ENCODE measurements at regions not wholly inside any gene's neighbourhood (a gene's known extent, or its start where the extent isn't known, plus 50 kb on each side); places are given as distances from the start of the nearest gene placed in this dataset.
"Not testable (repeated sequence)": the region's sequence is repeated elsewhere in the genome, so short reads cannot be mapped to it uniquely, and the experiment has no call there.

DNA sequence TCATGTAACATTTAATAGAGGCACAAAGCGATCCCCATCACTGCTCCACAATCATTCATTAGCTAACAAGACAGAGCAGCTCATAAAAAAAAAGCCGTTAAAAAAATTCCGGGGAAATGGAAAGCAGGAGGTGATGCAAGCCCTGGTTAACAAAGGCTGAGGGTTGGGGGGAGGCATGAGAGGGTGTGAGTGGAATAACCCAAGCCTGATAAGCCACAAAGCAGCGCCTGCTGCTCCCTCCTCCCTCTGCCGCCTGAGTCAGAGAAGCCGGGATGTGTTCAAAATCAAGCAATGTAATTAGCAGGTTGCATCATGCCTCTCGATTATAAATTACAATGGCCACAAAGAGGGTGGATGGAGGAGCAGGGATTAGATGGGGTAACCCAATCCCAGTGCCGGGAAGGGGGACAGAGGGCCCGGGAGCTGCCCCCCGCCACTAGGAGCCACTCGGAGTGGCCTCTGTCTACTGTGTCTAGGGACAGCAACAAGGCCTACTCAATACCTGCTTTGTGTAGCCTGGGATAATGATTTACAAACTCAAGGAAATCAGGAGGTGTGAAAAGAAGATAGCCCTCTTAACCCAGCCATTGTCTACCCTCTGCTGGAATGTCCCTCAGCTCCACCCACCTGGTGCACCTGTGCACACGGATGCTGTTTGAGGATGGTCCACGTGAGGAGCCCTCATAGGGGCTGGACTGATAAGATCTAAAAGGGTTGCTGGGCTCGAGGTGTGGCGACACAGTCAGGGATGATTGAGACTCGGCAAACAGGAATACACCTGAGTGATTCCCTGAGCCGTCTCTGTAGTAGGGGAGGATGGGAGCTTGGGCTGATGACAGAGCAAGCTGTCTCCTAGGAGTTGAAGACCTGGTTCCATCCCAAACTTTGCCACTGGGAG, 156.9 kb downstream of the VEGFA start:
- in situ Hi-C loops (cut with MboI; ENCODE audit: low sequenced_read_pairs), result no loop called here

DNA sequence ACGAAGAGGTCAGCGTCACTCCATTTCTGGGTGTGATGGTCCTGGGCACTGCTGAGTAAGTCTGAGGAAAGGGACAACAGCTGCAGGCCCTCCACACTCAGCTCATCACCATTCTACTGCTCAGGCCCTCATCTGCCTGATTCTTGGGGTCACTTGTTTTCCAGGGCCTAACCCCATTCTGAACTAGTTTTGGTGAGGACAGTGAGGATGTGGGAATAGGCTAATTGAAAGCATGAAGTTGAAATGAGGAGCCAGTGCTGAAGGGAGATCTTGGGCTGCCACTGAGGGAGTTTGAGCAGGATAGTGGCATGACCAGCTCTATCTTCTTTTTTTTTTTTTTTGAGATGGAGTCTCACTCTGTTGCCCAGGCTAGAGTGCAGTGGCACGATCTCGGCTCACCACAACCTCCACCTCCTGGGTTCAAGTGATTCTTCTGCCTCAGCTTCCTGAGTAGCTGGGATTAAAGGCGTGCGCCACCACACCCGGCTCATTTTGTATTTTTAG, 155.7 kb downstream of the VEGFA start:
- in situ Hi-C loops (cut with MboI; ENCODE audit: low sequenced_read_pairs), result not testable (repeated sequence)

- in situ Hi-C loops (cut with MboI; ENCODE audit: low sequenced_read_pairs), result no loop called here
These were observed 154.3 kb downstream of the VEGFA start for GRCh38 chr6:43924222-43924702.

DNA sequence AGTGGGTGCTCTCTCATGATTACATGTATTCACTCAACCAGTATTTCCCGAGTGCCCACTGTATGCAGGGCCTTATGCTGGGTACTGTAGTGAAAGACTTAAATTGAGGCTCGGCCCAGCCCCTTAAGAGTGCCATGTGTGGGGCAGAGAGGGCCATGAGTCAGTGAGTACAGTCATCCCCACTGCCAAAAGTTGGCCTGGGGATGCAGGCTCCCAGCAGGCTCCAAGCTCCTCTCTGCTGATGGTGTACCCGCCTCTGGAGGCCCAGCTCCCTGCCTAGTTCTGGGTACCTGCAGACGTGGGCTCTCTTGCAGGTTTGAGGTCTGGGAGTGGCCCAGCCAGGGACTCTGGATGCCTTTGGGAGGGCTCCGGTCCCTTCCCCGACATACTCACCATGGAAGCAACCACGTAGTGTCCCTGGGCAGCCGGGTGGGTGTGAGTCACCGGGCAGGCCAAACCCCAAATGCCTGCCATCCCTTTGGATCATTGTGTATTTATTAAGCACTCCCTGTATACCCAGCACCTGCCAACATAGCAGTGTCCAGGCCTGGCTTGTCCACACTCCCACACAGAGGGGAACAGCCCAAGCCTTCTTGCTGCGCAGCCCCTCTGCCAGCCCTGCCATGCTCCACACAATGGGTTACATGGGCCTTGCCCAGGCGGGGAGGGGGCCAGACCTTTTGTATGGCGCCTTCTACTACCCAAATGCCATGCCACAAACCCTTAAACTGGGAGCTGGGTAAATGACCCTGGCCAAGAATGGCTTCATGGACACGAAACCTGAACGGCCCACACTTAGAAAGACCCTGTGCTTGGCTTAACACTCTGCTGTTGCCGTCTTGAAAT, 153.6 kb downstream of the VEGFA start:
- in situ Hi-C loops (cut with MboI; ENCODE audit: low sequenced_read_pairs), result no loop called here

DNA sequence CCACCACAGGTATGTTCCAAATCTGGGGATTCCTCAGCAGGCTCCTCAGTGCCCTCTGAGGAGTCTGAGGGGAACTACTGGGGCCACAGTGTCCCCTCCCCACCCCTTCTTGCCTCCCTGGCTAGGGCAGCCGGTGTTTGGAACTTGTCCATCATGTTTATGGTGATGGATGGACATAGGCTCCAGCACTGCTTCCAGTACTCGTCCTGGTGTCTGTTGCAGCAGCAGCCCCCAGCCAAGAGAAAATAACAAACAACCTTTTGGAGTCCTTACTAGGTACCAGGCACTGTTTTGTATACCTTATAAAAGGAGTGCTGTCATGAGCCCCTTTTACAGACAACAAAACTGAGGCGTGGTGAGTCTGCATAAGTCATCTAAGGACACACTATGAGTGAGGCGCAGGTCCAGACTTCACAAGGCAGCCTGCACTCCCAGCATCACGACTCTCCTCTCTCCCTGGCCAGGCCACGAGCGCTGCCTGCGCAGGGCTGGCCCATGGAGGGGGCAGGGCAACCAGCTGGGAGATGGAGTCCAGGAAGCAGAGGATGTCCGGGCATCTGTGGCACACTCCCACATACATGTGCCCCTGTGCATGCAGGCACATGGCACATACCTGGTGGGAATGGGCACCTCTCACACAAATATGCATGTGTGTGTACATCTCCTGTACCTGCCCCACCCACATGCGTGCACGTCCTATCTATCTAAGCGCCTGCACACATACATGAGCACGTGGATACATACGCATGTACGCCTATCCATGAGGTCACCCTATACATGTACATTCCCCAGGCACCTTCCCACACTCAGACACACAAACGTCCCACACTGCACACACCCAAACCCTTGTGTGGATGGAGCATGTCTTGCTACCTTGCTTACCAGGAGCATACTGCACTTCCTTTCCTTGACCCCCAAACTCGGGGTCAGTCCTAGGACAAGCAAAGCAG, 152.7 kb downstream of the VEGFA start:
- in situ Hi-C loops (cut with MboI; ENCODE audit: low sequenced_read_pairs), result no loop called here

DNA sequence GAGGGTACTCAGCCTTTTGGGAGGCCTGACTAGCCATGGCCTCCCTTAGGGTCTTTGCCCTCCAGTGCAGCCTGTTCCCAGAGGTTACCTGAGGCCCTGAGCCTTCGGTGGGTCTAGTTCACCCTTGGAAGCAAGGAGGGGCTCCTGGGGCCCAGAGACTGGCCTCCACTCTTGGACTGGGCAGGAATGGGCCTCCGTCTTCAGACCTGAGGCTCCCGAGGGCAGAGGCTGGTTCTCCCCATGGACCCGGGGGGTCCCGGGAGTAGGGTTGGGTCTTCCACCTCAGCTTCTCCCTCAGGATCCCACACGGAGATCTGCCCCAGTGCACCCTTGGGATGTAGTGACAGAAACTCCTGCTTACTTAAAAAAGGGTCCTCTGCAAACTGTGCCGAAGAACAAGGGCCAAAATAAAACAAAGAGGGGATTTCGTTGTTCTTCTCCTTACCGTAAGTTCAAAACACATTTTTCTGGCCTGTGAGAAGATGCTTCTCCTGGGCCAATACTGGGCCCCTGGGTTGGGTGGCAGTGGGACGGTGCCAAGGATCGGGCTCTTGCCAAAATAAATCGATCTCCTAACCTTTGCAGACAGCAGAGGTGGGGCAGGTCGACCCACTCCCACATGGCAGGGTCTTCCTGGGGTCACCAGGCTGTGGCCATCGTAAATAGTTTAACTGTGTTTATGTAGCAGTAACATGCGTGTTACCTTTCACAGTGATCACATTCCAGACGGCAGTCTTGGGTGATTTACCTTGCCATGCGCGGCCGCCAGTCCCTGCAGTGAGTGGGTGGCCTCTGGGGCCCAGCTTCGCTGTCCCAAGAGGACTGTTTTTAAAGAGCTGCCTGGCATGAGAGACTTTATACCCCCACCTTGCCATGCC, 151.8 kb downstream of the VEGFA start:
- in situ Hi-C loops (cut with MboI; ENCODE audit: low sequenced_read_pairs), result no loop called here

GRCh38 chr6:43921039-43921438, 151.0 kb downstream of the VEGFA start:
- in situ Hi-C loops (cut with MboI; ENCODE audit: low sequenced_read_pairs), result no loop called here

- in situ Hi-C loops (cut with MboI; ENCODE audit: low sequenced_read_pairs), result no loop called here
These were observed 149.8 kb downstream of the VEGFA start for GRCh38 chr6:43919774-43920173.

DNA sequence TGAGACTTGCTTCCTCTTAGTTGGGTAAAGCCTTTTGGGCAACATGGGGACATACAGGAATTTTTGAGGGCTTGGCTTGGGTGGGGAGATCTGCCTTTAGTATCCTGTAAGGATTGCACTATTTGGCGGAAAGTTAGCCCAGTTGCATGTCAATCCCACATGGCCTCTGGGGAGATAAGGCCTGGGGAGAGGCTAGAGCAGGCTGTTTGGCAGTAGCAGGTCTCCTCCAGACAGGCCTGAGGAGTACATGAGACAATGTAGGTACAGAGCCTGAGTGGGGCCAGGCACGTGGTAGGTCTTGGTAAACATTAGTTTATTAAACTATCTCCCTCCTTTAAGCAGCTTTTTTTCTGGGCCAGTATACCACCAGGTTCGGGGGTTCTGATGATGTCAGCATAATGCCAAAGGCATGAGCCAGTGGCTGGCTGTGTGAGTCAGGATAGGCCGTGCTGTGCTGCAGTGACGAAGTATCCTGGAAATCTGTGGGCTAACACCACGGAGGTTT, 147.9 kb downstream of the VEGFA start:
- in situ Hi-C loops (cut with MboI; ENCODE audit: low sequenced_read_pairs), result no loop called here

DNA sequence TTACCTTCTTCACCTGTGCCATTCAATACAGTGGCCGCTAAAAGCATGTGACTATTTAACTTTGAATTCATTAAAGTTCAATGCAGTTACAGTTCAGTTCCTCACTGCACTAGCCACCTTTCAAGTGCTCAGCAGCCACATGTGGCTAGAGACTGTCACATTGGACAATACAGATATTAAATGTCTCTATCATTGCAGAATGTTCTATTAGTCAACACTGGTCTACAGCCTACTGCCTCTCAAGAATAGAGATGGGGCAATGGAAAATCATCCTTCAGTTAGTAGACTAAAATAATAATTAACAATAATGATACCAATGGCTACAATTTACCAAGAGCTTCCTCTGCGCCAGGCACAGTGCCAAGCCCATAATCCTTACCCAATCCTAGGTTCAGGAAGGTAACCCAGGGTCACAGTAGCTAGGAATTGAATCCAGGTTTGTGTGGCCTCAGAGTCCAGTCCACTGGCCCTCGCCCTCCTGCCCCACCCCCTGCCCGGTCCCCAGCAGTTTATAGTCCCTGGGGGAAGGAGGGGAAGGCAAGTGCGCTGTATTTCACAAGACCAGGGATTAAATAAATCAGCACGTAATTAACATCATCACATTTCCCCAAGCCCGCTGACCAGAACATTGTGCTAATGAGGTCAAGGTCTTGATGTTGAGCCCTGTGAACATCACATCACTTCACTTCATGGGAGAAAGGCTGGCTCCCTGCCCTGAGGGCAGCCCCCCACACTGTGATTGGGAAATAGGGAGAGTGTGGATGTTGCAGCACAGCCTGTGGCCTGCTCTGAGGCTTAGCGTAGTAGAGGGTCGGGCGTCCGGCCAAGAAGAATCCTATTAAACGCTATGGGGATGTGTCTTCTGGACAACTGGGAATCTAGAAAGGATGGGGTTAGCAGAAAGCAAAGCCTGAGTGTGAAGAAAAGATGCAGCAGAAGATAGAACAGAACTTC, 147.2 kb downstream of the VEGFA start:
- in situ Hi-C loops (cut with MboI; ENCODE audit: low sequenced_read_pairs), result no loop called here

DNA sequence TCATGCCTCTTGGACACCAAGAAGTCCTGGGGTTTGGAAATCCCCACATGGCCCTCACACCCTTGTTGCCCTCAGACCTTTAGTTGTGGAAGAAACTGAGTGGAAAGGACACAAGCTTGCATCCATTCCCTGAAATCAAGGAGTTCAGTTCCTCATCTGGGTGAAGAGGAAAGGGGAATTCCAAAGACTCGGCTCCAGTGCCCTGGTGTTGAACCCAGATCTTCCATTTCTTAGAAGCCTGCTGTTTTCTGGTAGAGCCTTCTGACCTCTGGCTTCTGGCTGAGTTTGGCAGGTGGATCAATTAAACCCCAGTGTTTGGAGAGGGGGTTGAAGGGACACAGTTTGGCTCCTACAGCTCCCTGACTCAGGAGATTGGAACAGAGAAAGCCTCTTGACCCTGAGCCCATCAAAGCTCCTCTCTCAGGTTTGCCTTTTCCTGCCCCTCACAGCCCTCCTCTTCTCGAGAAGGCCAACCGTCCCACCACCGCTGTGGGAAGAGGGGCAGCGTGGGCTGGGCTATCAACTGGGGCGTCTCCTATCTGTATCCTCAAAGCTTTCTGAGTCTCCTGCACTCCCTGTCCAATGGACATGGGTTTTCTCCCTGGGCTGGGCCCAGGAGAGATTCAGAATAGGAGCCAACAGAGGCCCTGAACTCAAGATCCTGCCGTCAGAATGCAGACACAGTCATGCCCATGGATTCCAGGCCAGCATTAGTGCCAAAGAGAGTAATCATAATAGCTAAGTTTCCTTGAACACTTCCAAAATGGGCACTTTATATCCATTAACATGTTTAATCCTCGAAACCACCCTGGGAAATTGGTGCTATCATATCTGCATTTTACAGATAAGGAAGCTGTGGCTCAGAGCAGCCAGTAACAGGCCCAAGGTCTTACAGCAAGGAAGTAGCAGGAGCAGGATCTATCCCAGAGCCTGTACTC, 146.2 kb downstream of the VEGFA start:
- in situ Hi-C loops (cut with MboI; ENCODE audit: low sequenced_read_pairs), result no loop called here

GRCh38 chr6:43915208-43915869, 145.3 kb downstream of the VEGFA start:
- in situ Hi-C loops (cut with MboI; ENCODE audit: low sequenced_read_pairs), result no loop called here

GRCh38 chr6:43914272-43915147, 144.5 kb downstream of the VEGFA start:
- in situ Hi-C loops (cut with MboI; ENCODE audit: low sequenced_read_pairs), result no loop called here

GRCh38 chr6:43913375-43914271, 143.6 kb downstream of the VEGFA start:
- in situ Hi-C loops (cut with MboI; ENCODE audit: low sequenced_read_pairs), result no loop called here

Data from HL-60/S4 (cell line).